ENCODE measurements at regions not wholly inside any gene's neighbourhood (a gene's known extent, or its start where the extent isn't known, plus 50 kb on each side); places are given as distances from the start of the nearest gene placed in this dataset.

- Histone ChIP-seq H4K20me1 (ENCODE audit: insufficient read depth, low read length) (no peaks in the 10 kb centered on the region), H3K27me3 (ENCODE audit: insufficient read depth, low read length) (no peaks in the 10 kb centered on the region), H3K4me3 (ENCODE audit: insufficient read depth, low read length) (no peak overlapping the region), H3K4me1 (ENCODE audit: insufficient read depth, low read length) (no peaks in the 10 kb centered on the region), H3K79me2 (ENCODE audit: insufficient read depth, low read length) (no peaks in the 10 kb centered on the region), H3K36me3 (ENCODE audit: insufficient read depth, low read length) (no peaks in the 10 kb centered on the region), H3K27ac (ENCODE audit: low read depth, low read length) (no peak overlapping the region), H3K4me2 (ENCODE audit: insufficient read depth, low read length) (no peak overlapping the region), H3K9me3 (ENCODE audit: low read depth, low read length) (peaks cover 2% of the 10 kb centered on the region), H2AFZ (ENCODE audit: low read length) (no peak overlapping the region)
- DNase-seq (ENCODE audit: insufficient read length, low spot score, missing footprints) = no peak
- TF ChIP-seq CTCF (IDR thresholded peaks at IDR 0.05; ENCODE audit: extremely low read depth, low read depth, low read length) = no peak
Observed at GRCh38 chr4:174061026-174061425, 222.4 kb downstream of the FBXO8 start.

GRCh38 chr4:174058846-174059245, 224.6 kb downstream of the FBXO8 start:
- no peak for DNase-seq (ENCODE audit: insufficient read length, low spot score, missing footprints)
- no peak overlapping the region for H3K4me2 ChIP-seq (ENCODE audit: insufficient read depth, low read length)

GRCh38 chr4:174056959-174057358, 226.5 kb downstream of the FBXO8 start:
- no peak overlapping the region for H3K27ac ChIP-seq (ENCODE audit: low read depth, low read length)
- no peak overlapping the region for H2AFZ ChIP-seq (ENCODE audit: low read length)
- no peaks in the 10 kb centered on the region for H3K79me2 ChIP-seq (ENCODE audit: insufficient read depth, low read length)
- H4K20me1 ChIP-seq (ENCODE audit: insufficient read depth, low read length) = no peaks in the 10 kb centered on the region
- no peak overlapping the region for H3K4me3 ChIP-seq (ENCODE audit: insufficient read depth, low read length)
- peaks cover 2% of the 10 kb centered on the region for H3K9me3 ChIP-seq (ENCODE audit: low read depth, low read length)
- DNase-seq (ENCODE audit: insufficient read length, low spot score, missing footprints) = no peak
- no peak overlapping the region for H3K4me2 ChIP-seq (ENCODE audit: insufficient read depth, low read length)
- no peaks in the 10 kb centered on the region for H3K4me1 ChIP-seq (ENCODE audit: insufficient read depth, low read length)
- H3K36me3 ChIP-seq (ENCODE audit: insufficient read depth, low read length) = no peaks in the 10 kb centered on the region
- no peak for TF ChIP-seq CTCF (IDR thresholded peaks at IDR 0.05; ENCODE audit: extremely low read depth, low read depth, low read length)
- H3K27me3 ChIP-seq (ENCODE audit: insufficient read depth, low read length) = no peaks in the 10 kb centered on the region

More at GRCh38 chr4:174058846-174059245, 224.6 kb downstream of the FBXO8 start:
- H3K4me3 ChIP-seq (ENCODE audit: insufficient read depth, low read length) = no peak overlapping the region
- H2AFZ ChIP-seq (ENCODE audit: low read length) = no peak overlapping the region
- TF ChIP-seq CTCF (IDR thresholded peaks at IDR 0.05; ENCODE audit: extremely low read depth, low read depth, low read length) = no peak
- H3K27me3 ChIP-seq (ENCODE audit: insufficient read depth, low read length) = no peaks in the 10 kb centered on the region
- H3K36me3 ChIP-seq (ENCODE audit: insufficient read depth, low read length) = no peaks in the 10 kb centered on the region
- H3K9me3 ChIP-seq (ENCODE audit: low read depth, low read length) = peaks cover 2% of the 10 kb centered on the region
- no peaks in the 10 kb centered on the region for H4K20me1 ChIP-seq (ENCODE audit: insufficient read depth, low read length)
- H3K79me2 ChIP-seq (ENCODE audit: insufficient read depth, low read length) = no peaks in the 10 kb centered on the region
- no peaks in the 10 kb centered on the region for H3K4me1 ChIP-seq (ENCODE audit: insufficient read depth, low read length)
- H3K27ac ChIP-seq (ENCODE audit: low read depth, low read length) = no peak overlapping the region

GRCh38 chr4:174055344-174055743, 228.1 kb downstream of the FBXO8 start:
- H3K4me2 ChIP-seq (ENCODE audit: insufficient read depth, low read length) = no peak overlapping the region
- no peak overlapping the region for H3K4me3 ChIP-seq (ENCODE audit: insufficient read depth, low read length)
- no peak for TF ChIP-seq CTCF (IDR thresholded peaks at IDR 0.05; ENCODE audit: extremely low read depth, low read depth, low read length)
- no peaks in the 10 kb centered on the region for H3K36me3 ChIP-seq (ENCODE audit: insufficient read depth, low read length)
- H2AFZ ChIP-seq (ENCODE audit: low read length) = no peak overlapping the region
- no peaks in the 10 kb centered on the region for H3K79me2 ChIP-seq (ENCODE audit: insufficient read depth, low read length)
- no peaks in the 10 kb centered on the region for H4K20me1 ChIP-seq (ENCODE audit: insufficient read depth, low read length)
- H3K27me3 ChIP-seq (ENCODE audit: insufficient read depth, low read length) = no peaks in the 10 kb centered on the region
- no peaks in the 10 kb centered on the region for H3K4me1 ChIP-seq (ENCODE audit: insufficient read depth, low read length)
- DNase-seq (ENCODE audit: insufficient read length, low spot score, missing footprints) = no peak
- H3K9me3 ChIP-seq (ENCODE audit: low read depth, low read length) = peaks cover 2% of the 10 kb centered on the region
- H3K27ac ChIP-seq (ENCODE audit: low read depth, low read length) = no peak overlapping the region
